ENCODE measurements at regions not wholly inside any gene's neighbourhood (a gene's known extent, or its start where the extent isn't known, plus 50 kb on each side); places are given as distances from the start of the nearest gene placed in this dataset.
"Not testable (repeated sequence)": the region's sequence is repeated elsewhere in the genome, so short reads cannot be mapped to it uniquely, and the experiment has no call there.

GRCh38 chr21:36602735-36603134 is 96.2 kb upstream of the SIM2 start:
- DNase-seq = no peak

GRCh38 chr21:36603221-36603620 is 95.7 kb upstream of the SIM2 start:
- DNase-seq = no peak

GRCh38 chr21:36605426-36605825 is 93.5 kb upstream of the SIM2 start:
- no peak for DNase-seq

- DNase-seq = no peak
Observed at GRCh38 chr21:36606287-36606982, 92.5 kb upstream of the SIM2 start.

GRCh38 chr21:36606983-36607325 is 92.0 kb upstream of the SIM2 start:
- no peak for DNase-seq

- no peak for DNase-seq
Observed at GRCh38 chr21:36608041-36608896, 90.6 kb upstream of the SIM2 start.

GRCh38 chr21:36608897-36609225 is 90.1 kb upstream of the SIM2 start:
- no peak for DNase-seq

GRCh38 chr21:36609654-36610053 is 89.3 kb upstream of the SIM2 start:
- no peak for DNase-seq

- DNase-seq = no peak
Observed at GRCh38 chr21:36610201-36610600, 88.7 kb upstream of the SIM2 start.

GRCh38 chr21:36610935-36611334 is 88.0 kb upstream of the SIM2 start:
- no peak for DNase-seq

GRCh38 chr21:36611379-36611778 is 87.5 kb upstream of the SIM2 start:
- DNase-seq = no peak

- no peak for DNase-seq
Observed at GRCh38 chr21:36613059-36613458, 85.9 kb upstream of the SIM2 start.

- no peak for DNase-seq
Observed at GRCh38 chr21:36613554-36613953, 85.4 kb upstream of the SIM2 start.

- no peak for DNase-seq
Observed at GRCh38 chr21:36615274-36615964, 83.5 kb upstream of the SIM2 start.

GRCh38 chr21:36616773-36617172 is 82.1 kb upstream of the SIM2 start:
- DNase-seq = not testable (repeated sequence)

GRCh38 chr21:36621794-36622193 is 77.1 kb upstream of the SIM2 start:
- DNase-seq = not testable (repeated sequence)

- DNase-seq = no peak
Observed at GRCh38 chr21:36624105-36624504, 74.8 kb upstream of the SIM2 start.

GRCh38 chr21:36626791-36627190 is 72.1 kb upstream of the SIM2 start:
- DNase-seq = no peak

GRCh38 chr21:36627242-36627641 is 71.7 kb upstream of the SIM2 start:
- no peak for DNase-seq

GRCh38 chr21:36628106-36628505 is 70.8 kb upstream of the SIM2 start:
- no peak for DNase-seq

GRCh38 chr21:36628761-36629460 is 70.0 kb upstream of the SIM2 start:
- no peak for DNase-seq

- DNase-seq = peak; percentile 52
Observed at GRCh38 chr21:36630485-36631206, 68.3 kb upstream of the SIM2 start.

- no peak for DNase-seq
Observed at GRCh38 chr21:36636016-36636415, 62.9 kb upstream of the SIM2 start.
